KMS-11 (cell line): ENCODE measurements at regions not wholly inside any gene's neighbourhood (a gene's known extent, or its start where the extent isn't known, plus 50 kb on each side); places are given as distances from the start of the nearest gene placed in this dataset.

ENCODE experiments used
- H2AFZ ChIP-seq: fragments of 200-600 bp; sonication (generic); 2 replicates; pipeline ENCODE4 v1.6.1; 2016; ENCODE audit warnings: antibody characterized with exemption, mixed run types, low read depth
- H3K27ac ChIP-seq: fragments of 200-600 bp; sonication (generic); 2 replicates; pipeline ENCODE4 v1.6.1; 2016; ENCODE audit warnings: mild to moderate bottlenecking, mixed run types
- H3K27me3 ChIP-seq: fragments of 200-600 bp; sonication (generic); 2 replicates; pipeline ENCODE4 v1.6.1; 2017; ENCODE audit warnings: mild to moderate bottlenecking, low read depth, mixed run types, moderate library complexity; ENCODE audit not compliant: insufficient read depth
- H3K36me3 ChIP-seq: fragments of 200-600 bp; sonication (generic); 2 replicates; pipeline ENCODE4 v1.6.1; 2017; ENCODE audit warnings: mild to moderate bottlenecking, mixed run types; ENCODE audit not compliant: insufficient read depth
- H3K4me1 ChIP-seq: fragments of 200-600 bp; sonication (generic); 2 replicates; pipeline ENCODE4 v1.6.1; 2016; ENCODE audit warnings: mild to moderate bottlenecking, low read depth, mixed run types; ENCODE audit not compliant: poor library complexity, severe bottlenecking
- H3K4me2 ChIP-seq: fragments of 200-600 bp; sonication (generic); 2 replicates; pipeline ENCODE4 v1.7.0; 2016; ENCODE audit warnings: mild to moderate bottlenecking, mixed run types
- H3K4me3 ChIP-seq: fragments of 200-600 bp; sonication (generic); IDR thresholded peaks from 2 replicates; pipeline ENCODE4 v1.6.1; 2017; ENCODE audit warnings: low read depth, low read length, mixed read lengths; ENCODE audit not compliant: insufficient read depth
- H3K79me2 ChIP-seq: fragments of 200-600 bp; sonication (generic); 2 replicates; pipeline ENCODE4 v1.6.1; 2016; ENCODE audit warnings: low read depth, mixed run types; ENCODE audit not compliant: insufficient read depth
- H3K9ac ChIP-seq: fragments of 200-600 bp; sonication (generic); 2 replicates; pipeline ENCODE4 v1.6.1; 2016; ENCODE audit warnings: mild to moderate bottlenecking, mixed run types
- H4K20me1 ChIP-seq: fragments of 200-600 bp; sonication (generic); 2 replicates; pipeline ENCODE4 v1.6.1; 2016; ENCODE audit warnings: mild to moderate bottlenecking, mixed run types; ENCODE audit not compliant: insufficient read depth
- TF ChIP-seq, protein P1 (sequence below): fragments of 200-600 bp; sonication (generic); conservative IDR thresholded peaks from 2 replicates; pipeline ENCODE4 v1.6.1; 2017; ENCODE audit warnings: low read depth, mild to moderate bottlenecking, antibody characterized with exemption, low read length, moderate library complexity, mixed read lengths

DNA sequence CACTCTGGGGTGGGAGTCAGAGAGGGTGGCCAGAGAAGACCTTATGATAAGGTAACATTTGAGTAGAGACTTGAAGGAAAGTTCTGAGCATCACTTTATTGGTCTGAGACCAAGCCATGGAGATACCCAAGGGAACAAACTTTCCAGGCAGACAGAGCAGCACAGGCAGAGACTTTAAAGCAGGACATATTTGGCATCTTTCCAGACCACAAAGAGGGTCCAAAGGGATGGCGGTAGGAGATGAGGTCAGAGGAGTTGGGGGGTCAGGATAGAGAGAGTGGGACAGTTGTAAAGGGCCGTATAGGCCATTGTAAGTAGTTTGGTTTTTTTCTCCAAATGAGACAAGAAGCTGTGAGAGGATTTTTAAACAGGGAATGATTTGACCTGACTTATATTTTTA is 344.4 kb downstream of the SEC23A start:
- H3K4me3 ChIP-seq = no peak overlapping the region
- no peak overlapping the region for H2AFZ ChIP-seq
- no peak overlapping the region for H3K27ac ChIP-seq
- H3K36me3 ChIP-seq = no peaks in the 10 kb centered on the region
- TF ChIP-seq, protein P1, sequence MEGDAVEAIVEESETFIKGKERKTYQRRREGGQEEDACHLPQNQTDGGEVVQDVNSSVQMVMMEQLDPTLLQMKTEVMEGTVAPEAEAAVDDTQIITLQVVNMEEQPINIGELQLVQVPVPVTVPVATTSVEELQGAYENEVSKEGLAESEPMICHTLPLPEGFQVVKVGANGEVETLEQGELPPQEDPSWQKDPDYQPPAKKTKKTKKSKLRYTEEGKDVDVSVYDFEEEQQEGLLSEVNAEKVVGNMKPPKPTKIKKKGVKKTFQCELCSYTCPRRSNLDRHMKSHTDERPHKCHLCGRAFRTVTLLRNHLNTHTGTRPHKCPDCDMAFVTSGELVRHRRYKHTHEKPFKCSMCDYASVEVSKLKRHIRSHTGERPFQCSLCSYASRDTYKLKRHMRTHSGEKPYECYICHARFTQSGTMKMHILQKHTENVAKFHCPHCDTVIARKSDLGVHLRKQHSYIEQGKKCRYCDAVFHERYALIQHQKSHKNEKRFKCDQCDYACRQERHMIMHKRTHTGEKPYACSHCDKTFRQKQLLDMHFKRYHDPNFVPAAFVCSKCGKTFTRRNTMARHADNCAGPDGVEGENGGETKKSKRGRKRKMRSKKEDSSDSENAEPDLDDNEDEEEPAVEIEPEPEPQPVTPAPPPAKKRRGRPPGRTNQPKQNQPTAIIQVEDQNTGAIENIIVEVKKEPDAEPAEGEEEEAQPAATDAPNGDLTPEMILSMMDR = no peak
- no peaks in the 10 kb centered on the region for H4K20me1 ChIP-seq
- H3K4me2 ChIP-seq = no peak overlapping the region
- H3K79me2 ChIP-seq = no peaks in the 10 kb centered on the region
- no peaks in the 10 kb centered on the region for H3K4me1 ChIP-seq
- H3K27me3 ChIP-seq = no peaks in the 10 kb centered on the region
- no peak overlapping the region for H3K9ac ChIP-seq

DNA sequence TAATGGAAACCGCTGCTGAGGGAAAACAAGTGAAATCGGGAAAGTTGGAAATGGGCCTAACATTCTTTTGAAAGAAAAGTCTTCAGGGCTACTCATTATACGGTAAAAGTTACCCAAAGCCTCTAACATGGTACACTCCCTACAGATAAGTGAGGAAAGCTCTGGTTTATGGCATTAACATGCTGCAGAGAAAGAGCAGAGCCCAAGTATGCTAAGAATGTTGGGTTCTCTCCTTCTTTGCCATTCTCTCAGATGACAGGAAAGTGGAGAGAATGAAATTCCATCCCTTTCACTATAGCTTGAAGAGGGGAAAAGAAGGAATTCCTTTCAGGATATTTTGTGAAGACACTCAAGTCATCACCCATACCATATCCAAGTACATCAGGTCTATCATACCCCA is 348.0 kb downstream of the SEC23A start:
- Histone ChIP-seq H3K4me3 (no peak overlapping the region), H3K4me2 (no peak overlapping the region), H3K27ac (no peak overlapping the region), H2AFZ (no peak overlapping the region), H3K27me3 (no peaks in the 10 kb centered on the region), H3K9ac (no peak overlapping the region), H3K79me2 (no peaks in the 10 kb centered on the region), H3K36me3 (no peaks in the 10 kb centered on the region), H4K20me1 (no peaks in the 10 kb centered on the region), H3K4me1 (no peaks in the 10 kb centered on the region)
- TF ChIP-seq, protein P1 = no peak

DNA sequence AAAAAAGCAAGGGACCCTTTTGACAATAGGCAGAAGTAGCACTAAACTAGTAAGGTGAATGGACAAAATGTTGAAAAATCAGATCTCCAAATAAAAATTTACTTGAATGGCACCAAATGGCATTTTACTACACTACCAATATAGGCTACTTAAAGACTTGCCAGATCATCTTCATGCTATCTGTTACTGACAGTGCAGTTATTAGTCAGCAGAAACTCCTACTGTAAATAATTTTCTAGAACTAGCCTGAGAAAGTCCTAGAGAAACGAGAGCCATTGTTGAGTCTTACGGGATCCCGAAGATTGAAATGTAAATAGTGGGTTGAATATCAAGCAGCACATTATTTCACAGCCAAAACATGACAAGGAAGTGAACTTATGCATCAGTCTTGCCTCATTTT is 350.3 kb downstream of the SEC23A start:
- Histone ChIP-seq H4K20me1 (no peaks in the 10 kb centered on the region), H3K27ac (no peak overlapping the region), H3K27me3 (no peaks in the 10 kb centered on the region), H3K4me3 (no peak overlapping the region), H3K4me1 (no peaks in the 10 kb centered on the region), H3K79me2 (no peaks in the 10 kb centered on the region), H3K4me2 (no peak overlapping the region), H3K36me3 (no peaks in the 10 kb centered on the region), H2AFZ (no peak overlapping the region), H3K9ac (no peak overlapping the region)
- TF ChIP-seq, protein P1 = no peak

DNA sequence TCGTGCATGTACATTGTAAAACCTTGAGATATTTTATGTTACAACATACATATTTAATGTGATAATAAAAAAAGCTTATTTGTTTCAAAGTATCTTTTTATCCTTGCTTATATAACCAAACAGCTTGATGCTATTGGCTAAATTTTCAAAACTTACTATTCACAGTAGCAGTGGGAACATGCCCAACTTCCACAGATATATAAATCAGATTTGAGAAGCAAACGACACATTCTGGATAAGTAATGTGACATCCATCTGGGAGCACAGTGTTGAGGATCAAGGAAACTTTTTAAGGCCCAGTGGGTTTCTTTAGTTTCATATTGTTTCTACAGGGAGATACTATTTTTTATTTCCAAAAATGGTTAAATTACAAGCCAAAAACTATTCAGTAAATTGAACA is 350.7 kb downstream of the SEC23A start:
- TF ChIP-seq, protein P1 = no peak
- no peaks in the 10 kb centered on the region for H4K20me1 ChIP-seq
- no peak overlapping the region for H3K27ac ChIP-seq
- no peak overlapping the region for H3K9ac ChIP-seq
- no peak overlapping the region for H3K4me3 ChIP-seq
- no peaks in the 10 kb centered on the region for H3K36me3 ChIP-seq
- H3K4me2 ChIP-seq = no peak overlapping the region
- no peak overlapping the region for H2AFZ ChIP-seq
- H3K79me2 ChIP-seq = no peaks in the 10 kb centered on the region
- no peaks in the 10 kb centered on the region for H3K4me1 ChIP-seq
- no peaks in the 10 kb centered on the region for H3K27me3 ChIP-seq

DNA sequence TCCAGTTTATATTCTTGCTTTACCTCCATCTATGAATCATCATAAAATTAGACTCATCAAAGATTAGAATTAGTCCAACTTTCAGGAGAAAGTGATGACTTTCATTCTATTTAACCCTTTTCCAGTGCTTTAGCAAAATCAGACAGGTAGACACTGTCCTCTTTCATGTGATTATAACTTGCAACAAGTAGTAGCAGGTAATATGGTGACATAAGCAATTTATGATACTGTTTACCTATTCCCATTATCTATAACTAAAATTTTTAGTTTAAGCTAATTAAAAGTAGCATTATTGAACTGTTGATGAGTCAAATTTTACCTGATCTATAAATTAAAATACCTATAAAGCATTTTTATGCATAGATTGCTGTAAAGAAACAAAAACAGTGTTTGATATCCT is 351.6 kb downstream of the SEC23A start:
- Histone ChIP-seq H3K4me3 (no peak overlapping the region), H3K9ac (no peak overlapping the region), H4K20me1 (no peaks in the 10 kb centered on the region), H3K4me2 (no peak overlapping the region), H3K79me2 (no peaks in the 10 kb centered on the region), H3K27ac (no peak overlapping the region), H2AFZ (no peak overlapping the region), H3K4me1 (no peaks in the 10 kb centered on the region), H3K36me3 (no peaks in the 10 kb centered on the region), H3K27me3 (no peaks in the 10 kb centered on the region)
- TF ChIP-seq, protein P1 = no peak
